ENCODE measurements at regions not wholly inside any gene's neighbourhood (a gene's known extent, or its start where the extent isn't known, plus 50 kb on each side); places are given as distances from the start of the nearest gene placed in this dataset.

- 84% methylated on average over 3 of the region's 3 CpGs; no CpG with 5 or more reads in 1 of the 2 experiments for WGBS, 2 experiments (ENCODE audit: extremely low coverage in 1 of 2, insufficient coverage in 1 of 2, insufficient read length in 1 of 2, insufficient replicate concordance in 2 of 2, low coverage in 1 of 2, low lambda C conversion rate in 2 of 2, missing lambda C conversion rate in 1 of 2)
- Histone ChIP-seq H3K4ac (replicated peaks; ENCODE audit: insufficient read length, low read depth, low read length) (no peak overlapping the region), H3K4me3 (ENCODE audit: extremely low read depth in 1 of 4, insufficient read depth in 2 of 4, low read depth in 3 of 4, low read length in 4 of 4) (no peak overlapping the region)
- TF ChIP-seq YY1 (IDR thresholded peaks at IDR 0.05; ENCODE audit: low read depth, low read length) (no peak), RBBP5 (IDR thresholded peaks at IDR 0.05; ENCODE audit: borderline replicate concordance, low read depth, low read length) (no peak), KDM4A (IDR thresholded peaks at IDR 0.05; ENCODE audit: low read depth, low read length, severe bottlenecking) (no peak), BCL11A (IDR thresholded peaks at IDR 0.05; ENCODE audit: low read depth in 2 of 2, low read length in 2 of 2) (no peak), RAD21 (IDR thresholded peaks at IDR 0.05 in 1 of 2, conservative IDR thresholded peaks at IDR 0.05 in 1 of 2; ENCODE audit: low read depth in 2 of 2, low read length in 2 of 2) (no peak), JUND (IDR thresholded peaks at IDR 0.05; ENCODE audit: low read length) (no peak), SRF (IDR thresholded peaks at IDR 0.05; ENCODE audit: low read depth, low read length) (no peak), CHD2 (IDR thresholded peaks at IDR 0.05; ENCODE audit: low read length) (no peak), MAX (IDR thresholded peaks at IDR 0.05) (no peak)
These were observed 292.4 kb upstream of the FAT1 start for GRCh38 chr4:187016101-187016500.

More at GRCh38 chr4:187016101-187016500, 292.4 kb upstream of the FAT1 start:
- no peak for DNase-seq (ENCODE audit: low read depth in 1 of 2, low spot score in 2 of 2)
- no peaks in the 10 kb centered on the region for H3K23me2 ChIP-seq (ENCODE audit: low read depth, low read length)
- H3K4me1 ChIP-seq (replicated peaks in 1 of 4; ENCODE audit: control insufficient read depth in 3 of 4, insufficient read depth in 4 of 4, low read length in 3 of 4) = peaks cover 0 to 4% (median 0%) of the 10 kb centered on the region in 4 experiments; a peak in 1 of 7 replicates
- no peak for FAIRE-seq
- H2AFZ ChIP-seq (ENCODE audit: low read length) = no peak overlapping the region
- H4K20me1 ChIP-seq (replicated peaks in 1 of 2; ENCODE audit: control insufficient read depth in 1 of 2, insufficient read depth in 2 of 2, low read length in 2 of 2) = no peaks in the 10 kb centered on the region
- peaks cover 0 to 5% (median 1%) of the 10 kb centered on the region in 4 experiments; a peak in 4 of 7 replicates for H3K27me3 ChIP-seq (replicated peaks in 1 of 4; ENCODE audit: control insufficient read depth in 3 of 4, extremely low read depth in 1 of 4, insufficient read depth in 3 of 4, low read length in 3 of 4)
- H2AK5ac ChIP-seq (ENCODE audit: low read depth, low read length) = no peak overlapping the region
- H4K91ac ChIP-seq (replicated peaks; ENCODE audit: insufficient read length, low read length) = no peak overlapping the region
- H2BK20ac ChIP-seq (ENCODE audit: low read length) = no peak overlapping the region
- H4K8ac ChIP-seq (ENCODE audit: extremely low read depth, insufficient read depth, low read length) = no peak overlapping the region
- no peak overlapping the region for H3K56ac ChIP-seq (replicated peaks; ENCODE audit: insufficient read length, low read depth, low read length)
- H3K36me3 ChIP-seq (ENCODE audit: control insufficient read depth in 2 of 4, insufficient read depth in 4 of 4, low read length in 3 of 4) = no peaks in the 10 kb centered on the region
- no peak overlapping the region for H2BK5ac ChIP-seq (ENCODE audit: low read depth, low read length)
- ChIA-PET POLR2A (ENCODE audit: partially characterized antibody) (no interaction called here), CTCF (ENCODE audit: partially characterized antibody) (no interaction called here)
- no peaks in the 10 kb centered on the region for H3K79me1 ChIP-seq (ENCODE audit: low read depth, low read length)
- H3K79me2 ChIP-seq (ENCODE audit: control insufficient read depth in 1 of 2, insufficient read depth in 2 of 2, low read length in 2 of 2) = no peaks in the 10 kb centered on the region
- H3K9me3 ChIP-seq (ENCODE audit: insufficient read depth in 2 of 2, low read depth in 1 of 2, low read length in 1 of 2) = no peaks in the 10 kb centered on the region
- H3K18ac ChIP-seq (ENCODE audit: extremely low read depth, low read length) = no peak overlapping the region
- H3K27ac ChIP-seq (ENCODE audit: low read depth, low read length) = no peak overlapping the region
- no peak overlapping the region for H3K9ac ChIP-seq (replicated peaks in 1 of 4; ENCODE audit: extremely low read depth in 1 of 4, low read depth in 3 of 4, low read length in 3 of 4)
- no peak overlapping the region for H4K5ac ChIP-seq (ENCODE audit: insufficient read length, low read depth, low read length)
- H2BK15ac ChIP-seq (ENCODE audit: low read length) = no peak overlapping the region
- no peak overlapping the region for H3K14ac ChIP-seq (ENCODE audit: insufficient read length)
- H3K23ac ChIP-seq (ENCODE audit: insufficient read length) = no peak overlapping the region
- H2BK12ac ChIP-seq (ENCODE audit: low read depth, low read length) = no peak overlapping the region
- no peak overlapping the region for H2BK120ac ChIP-seq (replicated peaks; ENCODE audit: low read depth, low read length)
- H3K4me2 ChIP-seq (ENCODE audit: insufficient read depth in 1 of 2, low read depth in 2 of 2, low read length in 2 of 2) = no peak overlapping the region

All from H1 (cell line).